ENCODE measurements at regions not wholly inside any gene's neighbourhood (a gene's known extent, or its start where the extent isn't known, plus 50 kb on each side); places are given as distances from the start of the nearest gene placed in this dataset.

- intact Hi-C loops (cut with DNase I; ENCODE audit: low total_unique reads) = no loop called here
- Histone ChIP-seq H3K4me3 (no peak overlapping the region), H3K9me3 (no peaks in the 10 kb centered on the region)
These were observed 971.7 kb downstream of the ANKRD7 start for GRCh38 chr7:119196183-119196582.

GRCh38 chr7:119197172-119197876 is 972.8 kb downstream of the ANKRD7 start:
- no peak for DNase-seq
- H3K27ac ChIP-seq = no peak overlapping the region
- intact Hi-C loops (cut with DNase I; ENCODE audit: low total_unique reads) = no loop called here
- no peak overlapping the region for H3K4me3 ChIP-seq
- no peaks in the 10 kb centered on the region for H3K9me3 ChIP-seq
- no peaks in the 10 kb centered on the region for H3K36me3 ChIP-seq
- TF ChIP-seq CTCF (IDR thresholded peaks at IDR 0.05) (no peak), POLR2A (IDR thresholded peaks at IDR 0.05) (no peak)
- no peaks in the 10 kb centered on the region for H3K4me1 ChIP-seq
- H3K27me3 ChIP-seq = no peaks in the 10 kb centered on the region

More at GRCh38 chr7:119196183-119196582, 971.7 kb downstream of the ANKRD7 start:
- Histone ChIP-seq H3K27me3 (no peaks in the 10 kb centered on the region), H3K36me3 (no peaks in the 10 kb centered on the region), H3K4me1 (no peaks in the 10 kb centered on the region), H3K27ac (no peak overlapping the region)
- TF ChIP-seq POLR2A (IDR thresholded peaks at IDR 0.05) (no peak), CTCF (IDR thresholded peaks at IDR 0.05) (no peak)
- DNase-seq = no peak

- H3K4me3 ChIP-seq = no peak overlapping the region
- no peaks in the 10 kb centered on the region for H3K36me3 ChIP-seq
- TF ChIP-seq POLR2A (IDR thresholded peaks at IDR 0.05) (no peak), CTCF (IDR thresholded peaks at IDR 0.05) (no peak)
- intact Hi-C loops (cut with DNase I; ENCODE audit: low total_unique reads) = no loop called here
- no peak overlapping the region for H3K27ac ChIP-seq
- H3K27me3 ChIP-seq = no peaks in the 10 kb centered on the region
- H3K4me1 ChIP-seq = no peaks in the 10 kb centered on the region
- DNase-seq = no peak
- H3K9me3 ChIP-seq = no peaks in the 10 kb centered on the region
These were observed 973.5 kb downstream of the ANKRD7 start for GRCh38 chr7:119197877-119198527.

GRCh38 chr7:119219663-119220062 is 995.2 kb downstream of the ANKRD7 start:
- Histone ChIP-seq H3K36me3 (no peaks in the 10 kb centered on the region), H3K4me3 (no peak overlapping the region), H3K27me3 (no peaks in the 10 kb centered on the region), H3K9me3 (no peaks in the 10 kb centered on the region), H3K4me1 (no peaks in the 10 kb centered on the region), H3K27ac (no peak overlapping the region)
- intact Hi-C loops (cut with DNase I; ENCODE audit: low total_unique reads) = no loop called here
- DNase-seq = no peak
- TF ChIP-seq POLR2A (IDR thresholded peaks at IDR 0.05) (no peak), CTCF (IDR thresholded peaks at IDR 0.05) (no peak)

GRCh38 chr7:119223930-119224329 is 999.4 kb downstream of the ANKRD7 start:
- no peak for TF ChIP-seq POLR2A (IDR thresholded peaks at IDR 0.05)
- no peak for TF ChIP-seq CTCF (IDR thresholded peaks at IDR 0.05)
- no peak for DNase-seq

More at GRCh38 chr7:119223930-119224329, 999.4 kb downstream of the ANKRD7 start:
- Histone ChIP-seq H3K27me3 (no peaks in the 10 kb centered on the region), H3K27ac (no peak overlapping the region), H3K9me3 (no peaks in the 10 kb centered on the region), H3K4me3 (no peak overlapping the region), H3K36me3 (no peaks in the 10 kb centered on the region), H3K4me1 (no peaks in the 10 kb centered on the region)
- intact Hi-C loops (cut with DNase I; ENCODE audit: low total_unique reads) = no loop called here
